ENCODE measurements at regions not wholly inside any gene's neighbourhood (a gene's known extent, or its start where the extent isn't known, plus 50 kb on each side); places are given as distances from the start of the nearest gene placed in this dataset.

DNA sequence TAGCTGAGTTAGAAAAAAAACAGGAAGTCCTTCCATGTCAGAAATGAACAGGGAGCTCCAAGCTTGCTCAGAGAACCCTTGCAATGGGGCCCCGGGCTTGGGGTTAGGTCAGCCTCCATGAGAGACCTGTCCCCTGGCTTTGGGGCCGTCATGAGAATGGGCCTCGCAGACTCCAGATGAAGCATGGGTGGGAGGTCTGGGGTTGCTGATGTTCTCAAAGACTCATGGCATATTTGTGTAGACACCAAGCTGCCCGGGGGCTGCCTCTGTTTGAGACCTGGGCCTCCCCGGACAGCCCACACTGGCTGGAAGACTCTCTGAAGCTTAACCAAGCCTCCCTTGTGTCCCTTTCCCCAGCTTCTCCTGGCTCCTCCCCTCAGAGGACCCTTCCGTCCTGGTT is 186.3 kb downstream of the IRX2 start:
- Histone ChIP-seq H3K27me3 (ENCODE audit: low read depth, low read length) (no peaks in the 10 kb centered on the region), H2AFZ (ENCODE audit: low read depth, low read length) (no peak overlapping the region), H3K4me3 (ENCODE audit: low read length) (no peak overlapping the region), H3K9me3 (ENCODE audit: insufficient read depth, low read length) (no peaks in the 10 kb centered on the region), H3K79me2 (ENCODE audit: low read length) (no peaks in the 10 kb centered on the region), H3K9ac (ENCODE audit: low read length) (no peak overlapping the region), H3K36me3 (replicated peaks; ENCODE audit: low read depth, low read length) (no peaks in the 10 kb centered on the region), H4K20me1 (ENCODE audit: insufficient read depth, low read length) (no peaks in the 10 kb centered on the region), H3K4me1 (ENCODE audit: low read length) (no peaks in the 10 kb centered on the region), H3K4me2 (ENCODE audit: low read length) (no peak overlapping the region), H3K27ac (ENCODE audit: low read length) (no peak overlapping the region)
- TF ChIP-seq, protein P1, sequence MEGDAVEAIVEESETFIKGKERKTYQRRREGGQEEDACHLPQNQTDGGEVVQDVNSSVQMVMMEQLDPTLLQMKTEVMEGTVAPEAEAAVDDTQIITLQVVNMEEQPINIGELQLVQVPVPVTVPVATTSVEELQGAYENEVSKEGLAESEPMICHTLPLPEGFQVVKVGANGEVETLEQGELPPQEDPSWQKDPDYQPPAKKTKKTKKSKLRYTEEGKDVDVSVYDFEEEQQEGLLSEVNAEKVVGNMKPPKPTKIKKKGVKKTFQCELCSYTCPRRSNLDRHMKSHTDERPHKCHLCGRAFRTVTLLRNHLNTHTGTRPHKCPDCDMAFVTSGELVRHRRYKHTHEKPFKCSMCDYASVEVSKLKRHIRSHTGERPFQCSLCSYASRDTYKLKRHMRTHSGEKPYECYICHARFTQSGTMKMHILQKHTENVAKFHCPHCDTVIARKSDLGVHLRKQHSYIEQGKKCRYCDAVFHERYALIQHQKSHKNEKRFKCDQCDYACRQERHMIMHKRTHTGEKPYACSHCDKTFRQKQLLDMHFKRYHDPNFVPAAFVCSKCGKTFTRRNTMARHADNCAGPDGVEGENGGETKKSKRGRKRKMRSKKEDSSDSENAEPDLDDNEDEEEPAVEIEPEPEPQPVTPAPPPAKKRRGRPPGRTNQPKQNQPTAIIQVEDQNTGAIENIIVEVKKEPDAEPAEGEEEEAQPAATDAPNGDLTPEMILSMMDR (IDR thresholded peaks at IDR 0.05; ENCODE audit: low read depth, low read length), result no peak
- no peak for TF ChIP-seq EZH2phosphoT487 (IDR thresholded peaks at IDR 0.05; ENCODE audit: low read depth)

DNA sequence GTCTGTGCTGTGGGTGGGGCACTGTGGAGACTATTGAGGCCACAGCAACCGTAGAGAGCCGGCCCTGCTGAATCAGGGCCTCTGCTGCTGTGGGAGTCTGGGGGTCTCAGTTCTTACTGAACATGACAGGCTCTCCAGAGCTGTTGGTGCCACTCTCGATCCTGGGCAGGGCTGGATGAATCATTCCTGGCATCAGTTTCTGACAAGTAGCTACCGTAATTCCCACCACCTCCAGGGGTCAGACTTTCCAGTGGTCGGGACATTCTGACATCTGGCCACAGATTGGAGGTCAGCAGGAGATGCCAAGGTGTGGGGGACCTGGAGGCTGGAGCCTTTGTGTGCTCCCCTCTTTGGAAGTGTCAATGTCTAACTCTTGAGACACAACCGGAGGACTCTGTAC is 188.4 kb downstream of the IRX2 start:
- H3K27me3 ChIP-seq (ENCODE audit: low read depth, low read length), result no peaks in the 10 kb centered on the region
- no peak overlapping the region for H3K27ac ChIP-seq (ENCODE audit: low read length)
- no peak overlapping the region for H3K9ac ChIP-seq (ENCODE audit: low read length)
- no peak overlapping the region for H3K4me3 ChIP-seq (ENCODE audit: low read length)
- H3K36me3 ChIP-seq (replicated peaks; ENCODE audit: low read depth, low read length), result no peaks in the 10 kb centered on the region
- H2AFZ ChIP-seq (ENCODE audit: low read depth, low read length), result no peak overlapping the region
- TF ChIP-seq EZH2phosphoT487 (IDR thresholded peaks at IDR 0.05; ENCODE audit: low read depth), result no peak
- TF ChIP-seq, protein P1 (IDR thresholded peaks at IDR 0.05; ENCODE audit: low read depth, low read length), result no peak
- no peaks in the 10 kb centered on the region for H3K9me3 ChIP-seq (ENCODE audit: insufficient read depth, low read length)
- no peaks in the 10 kb centered on the region for H3K4me1 ChIP-seq (ENCODE audit: low read length)
- H4K20me1 ChIP-seq (ENCODE audit: insufficient read depth, low read length), result no peaks in the 10 kb centered on the region
- no peaks in the 10 kb centered on the region for H3K79me2 ChIP-seq (ENCODE audit: low read length)
- H3K4me2 ChIP-seq (ENCODE audit: low read length), result no peak overlapping the region

DNA sequence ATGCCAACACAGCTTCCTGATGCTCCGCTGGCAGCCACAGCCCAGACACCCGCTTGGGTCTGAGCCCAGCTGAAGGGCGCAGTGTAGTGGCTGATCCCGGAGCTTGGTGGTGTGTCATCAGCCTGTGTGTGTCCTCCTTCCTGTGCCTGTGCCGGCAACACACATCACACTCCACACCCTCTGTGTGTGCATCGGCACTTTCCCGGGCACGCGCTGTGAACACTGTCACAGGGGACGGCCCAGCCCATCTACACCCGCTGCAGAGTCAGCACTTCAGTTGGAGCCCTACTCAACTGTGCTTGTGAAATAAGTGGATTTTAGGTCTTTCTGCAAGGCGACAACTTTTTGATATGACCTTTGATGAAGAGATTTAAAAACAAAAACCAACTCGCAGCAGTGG is 189.4 kb downstream of the IRX2 start:
- Histone ChIP-seq H3K27me3 (ENCODE audit: low read depth, low read length) (no peaks in the 10 kb centered on the region), H2AFZ (ENCODE audit: low read depth, low read length) (no peak overlapping the region), H3K4me3 (ENCODE audit: low read length) (no peak overlapping the region), H3K27ac (ENCODE audit: low read length) (no peak overlapping the region), H3K4me2 (ENCODE audit: low read length) (no peak overlapping the region), H3K9me3 (ENCODE audit: insufficient read depth, low read length) (no peaks in the 10 kb centered on the region), H3K9ac (ENCODE audit: low read length) (no peak overlapping the region), H3K4me1 (ENCODE audit: low read length) (no peaks in the 10 kb centered on the region), H3K79me2 (ENCODE audit: low read length) (no peaks in the 10 kb centered on the region), H3K36me3 (replicated peaks; ENCODE audit: low read depth, low read length) (no peaks in the 10 kb centered on the region), H4K20me1 (ENCODE audit: insufficient read depth, low read length) (no peaks in the 10 kb centered on the region)
- TF ChIP-seq, protein P1 (IDR thresholded peaks at IDR 0.05; ENCODE audit: low read depth, low read length), result no peak
- TF ChIP-seq EZH2phosphoT487 (IDR thresholded peaks at IDR 0.05; ENCODE audit: low read depth), result no peak

DNA sequence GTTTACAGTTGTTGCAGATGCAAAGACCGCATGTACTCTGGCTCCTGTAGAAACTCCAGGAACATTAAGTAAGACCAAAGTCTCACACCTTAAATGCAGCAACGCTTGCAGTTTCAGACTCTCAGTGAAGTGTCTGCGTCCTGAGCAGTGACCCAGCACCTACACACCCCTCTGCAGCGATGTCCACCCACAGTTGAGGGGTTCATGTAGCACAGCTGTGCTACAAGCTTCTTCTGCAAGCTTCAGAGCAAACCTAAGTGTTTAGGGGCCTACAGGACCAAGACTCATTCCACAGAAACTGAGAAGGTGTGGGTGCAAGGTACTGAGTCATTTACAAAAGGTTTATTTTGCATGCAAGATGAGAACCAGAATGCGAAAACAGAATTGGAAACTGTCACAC is 191.0 kb downstream of the IRX2 start:
- H3K9ac ChIP-seq (ENCODE audit: low read length), result no peak overlapping the region
- no peak overlapping the region for H3K4me2 ChIP-seq (ENCODE audit: low read length)
- no peak overlapping the region for H3K4me3 ChIP-seq (ENCODE audit: low read length)
- H2AFZ ChIP-seq (ENCODE audit: low read depth, low read length), result no peak overlapping the region
- no peak for TF ChIP-seq EZH2phosphoT487 (IDR thresholded peaks at IDR 0.05; ENCODE audit: low read depth)
- TF ChIP-seq, protein P1 (IDR thresholded peaks at IDR 0.05; ENCODE audit: low read depth, low read length), result no peak
- H3K79me2 ChIP-seq (ENCODE audit: low read length), result no peaks in the 10 kb centered on the region
- no peaks in the 10 kb centered on the region for H4K20me1 ChIP-seq (ENCODE audit: insufficient read depth, low read length)
- no peaks in the 10 kb centered on the region for H3K36me3 ChIP-seq (replicated peaks; ENCODE audit: low read depth, low read length)
- H3K27ac ChIP-seq (ENCODE audit: low read length), result no peak overlapping the region
- H3K4me1 ChIP-seq (ENCODE audit: low read length), result no peaks in the 10 kb centered on the region
- H3K27me3 ChIP-seq (ENCODE audit: low read depth, low read length), result no peaks in the 10 kb centered on the region
- no peaks in the 10 kb centered on the region for H3K9me3 ChIP-seq (ENCODE audit: insufficient read depth, low read length)

All from OCI-LY3 (cell line).